NB4 (cell line): ENCODE measurements at regions not wholly inside any gene's neighbourhood (a gene's known extent, or its start where the extent isn't known, plus 50 kb on each side); places are given as distances from the start of the nearest gene placed in this dataset.

Source experiments
- DNase-seq: peaks from one replicate; pipeline ENCODE4 v3.0.0; 2010; ENCODE audit warnings: low read depth
- H3K4me3 ChIP-seq: one replicate; pipeline ENCODE4 v1.5.1; 2011; ENCODE audit warnings: mild to moderate bottlenecking, low read depth, low read length, moderate library complexity
- MYC ChIP-seq: IDR thresholded peaks from 2 replicates; pipeline ENCODE4 v1.6.1; 2011; ENCODE audit warnings: low read depth, low read length
- POLR2A ChIP-seq: IDR thresholded peaks from 2 replicates; pipeline ENCODE4 v1.6.1; 2011; ENCODE audit warnings: mild to moderate bottlenecking; ENCODE audit not compliant: insufficient read length; ENCODE audit errors: extremely low read depth
- TF ChIP-seq, protein P1 (sequence below): IDR thresholded peaks from one replicate; pipeline ENCODE4 v1.5.1; 2012; ENCODE audit warnings: low read depth, low read length
- TF ChIP-seq, protein P2 (sequence below): IDR thresholded peaks from 2 replicates; pipeline ENCODE4 v1.6.1; 2011; ENCODE audit warnings: low read depth, low read length

DNA sequence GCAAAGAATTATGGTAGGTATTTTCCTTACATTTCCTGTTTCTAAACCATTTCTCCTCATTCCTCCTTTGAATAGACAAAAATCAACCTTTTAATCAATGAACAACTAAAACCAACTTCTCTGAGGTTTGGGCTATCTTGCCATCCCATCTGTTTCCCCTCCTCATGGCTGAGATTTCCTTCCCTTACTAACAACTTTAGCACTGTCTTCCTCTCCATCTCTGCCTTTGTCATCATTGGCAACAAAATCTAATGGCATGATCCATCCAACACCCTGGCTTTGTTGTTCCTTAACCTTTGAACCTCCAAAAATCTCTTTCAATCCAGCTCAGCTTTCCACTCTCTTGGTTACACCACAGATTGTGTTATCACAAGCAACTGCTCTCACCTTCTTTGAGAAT lies 95.3 kb upstream of the FAM136A start:
- no peak for DNase-seq
- TF ChIP-seq MYC (no peak), POLR2A (no peak)
- TF ChIP-seq, protein P1, sequence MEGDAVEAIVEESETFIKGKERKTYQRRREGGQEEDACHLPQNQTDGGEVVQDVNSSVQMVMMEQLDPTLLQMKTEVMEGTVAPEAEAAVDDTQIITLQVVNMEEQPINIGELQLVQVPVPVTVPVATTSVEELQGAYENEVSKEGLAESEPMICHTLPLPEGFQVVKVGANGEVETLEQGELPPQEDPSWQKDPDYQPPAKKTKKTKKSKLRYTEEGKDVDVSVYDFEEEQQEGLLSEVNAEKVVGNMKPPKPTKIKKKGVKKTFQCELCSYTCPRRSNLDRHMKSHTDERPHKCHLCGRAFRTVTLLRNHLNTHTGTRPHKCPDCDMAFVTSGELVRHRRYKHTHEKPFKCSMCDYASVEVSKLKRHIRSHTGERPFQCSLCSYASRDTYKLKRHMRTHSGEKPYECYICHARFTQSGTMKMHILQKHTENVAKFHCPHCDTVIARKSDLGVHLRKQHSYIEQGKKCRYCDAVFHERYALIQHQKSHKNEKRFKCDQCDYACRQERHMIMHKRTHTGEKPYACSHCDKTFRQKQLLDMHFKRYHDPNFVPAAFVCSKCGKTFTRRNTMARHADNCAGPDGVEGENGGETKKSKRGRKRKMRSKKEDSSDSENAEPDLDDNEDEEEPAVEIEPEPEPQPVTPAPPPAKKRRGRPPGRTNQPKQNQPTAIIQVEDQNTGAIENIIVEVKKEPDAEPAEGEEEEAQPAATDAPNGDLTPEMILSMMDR: no peak
- TF ChIP-seq, protein P2, sequence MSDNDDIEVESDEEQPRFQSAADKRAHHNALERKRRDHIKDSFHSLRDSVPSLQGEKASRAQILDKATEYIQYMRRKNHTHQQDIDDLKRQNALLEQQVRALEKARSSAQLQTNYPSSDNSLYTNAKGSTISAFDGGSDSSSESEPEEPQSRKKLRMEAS: no peak
- no peak overlapping the region for H3K4me3 ChIP-seq

DNA sequence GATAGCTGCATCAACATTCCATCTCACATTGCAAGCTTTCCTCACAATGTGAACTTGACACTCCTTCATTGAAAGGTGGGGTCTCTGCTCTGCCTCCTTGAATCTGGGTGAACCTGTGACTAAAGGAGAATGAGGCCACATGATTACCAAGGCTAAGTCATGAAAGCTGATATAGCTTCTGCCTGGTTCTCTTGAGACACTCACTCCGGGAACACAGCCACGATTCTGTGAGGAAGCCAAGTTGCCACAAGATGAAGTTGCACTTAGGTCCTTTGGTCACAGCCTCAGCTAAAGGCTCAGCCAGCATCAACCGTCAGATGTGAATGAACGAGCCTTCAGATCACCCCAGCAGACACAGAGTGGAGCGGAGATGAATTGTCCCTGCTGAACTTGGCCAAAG lies 94.7 kb upstream of the FAM136A start:
- no peak overlapping the region for H3K4me3 ChIP-seq
- no peak for DNase-seq
- TF ChIP-seq, protein P2: no peak
- no peak for TF ChIP-seq MYC
- no peak for TF ChIP-seq POLR2A
- TF ChIP-seq, protein P1: no peak

DNA sequence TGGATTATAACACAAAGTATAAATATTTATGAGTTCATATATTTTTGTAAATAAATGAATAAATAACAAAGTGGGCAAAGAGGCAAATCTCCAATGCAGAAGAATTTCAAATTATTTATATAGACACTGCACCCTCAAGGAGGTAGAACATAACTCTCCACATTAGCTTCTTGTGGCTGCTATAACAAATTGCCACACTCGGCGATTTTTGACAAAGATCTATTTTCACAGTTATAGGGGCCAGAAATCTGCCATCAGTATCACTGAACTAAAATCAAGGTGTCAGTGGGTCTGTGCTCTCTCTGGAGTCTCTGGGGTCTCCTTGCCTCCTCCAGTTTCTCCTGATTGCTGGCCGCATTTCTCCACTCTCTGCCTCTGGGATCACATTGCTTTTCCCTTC lies 92.0 kb upstream of the FAM136A start:
- H3K4me3 ChIP-seq: no peak overlapping the region
- DNase-seq: no peak
- TF ChIP-seq POLR2A (no peak), MYC (no peak)
- TF ChIP-seq, protein P2: no peak
- TF ChIP-seq, protein P1: no peak

DNA sequence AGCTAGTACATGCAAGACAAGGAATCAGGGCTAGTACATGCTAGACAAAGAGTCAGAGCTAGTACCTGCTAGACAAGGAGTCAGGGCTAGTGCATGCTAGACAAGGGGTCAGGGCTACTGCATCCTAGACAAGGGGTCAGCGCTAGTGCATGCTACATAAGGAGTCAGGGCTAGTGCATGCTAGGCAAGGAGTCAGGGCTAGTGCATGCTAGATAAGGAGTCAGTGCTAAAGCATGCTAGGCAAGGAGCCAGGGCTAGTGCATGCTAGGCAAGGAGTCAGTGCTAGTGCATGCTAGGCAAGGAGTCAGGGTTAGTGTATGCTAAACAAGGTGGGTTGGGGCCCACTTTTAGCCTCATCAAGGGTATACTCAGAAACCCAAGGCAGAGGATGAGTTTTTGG lies 90.1 kb upstream of the FAM136A start:
- no peak for DNase-seq
- TF ChIP-seq, protein P1: no peak
- TF ChIP-seq, protein P2: no peak
- TF ChIP-seq POLR2A: no peak
- TF ChIP-seq MYC: no peak
- no peak overlapping the region for H3K4me3 ChIP-seq

DNA sequence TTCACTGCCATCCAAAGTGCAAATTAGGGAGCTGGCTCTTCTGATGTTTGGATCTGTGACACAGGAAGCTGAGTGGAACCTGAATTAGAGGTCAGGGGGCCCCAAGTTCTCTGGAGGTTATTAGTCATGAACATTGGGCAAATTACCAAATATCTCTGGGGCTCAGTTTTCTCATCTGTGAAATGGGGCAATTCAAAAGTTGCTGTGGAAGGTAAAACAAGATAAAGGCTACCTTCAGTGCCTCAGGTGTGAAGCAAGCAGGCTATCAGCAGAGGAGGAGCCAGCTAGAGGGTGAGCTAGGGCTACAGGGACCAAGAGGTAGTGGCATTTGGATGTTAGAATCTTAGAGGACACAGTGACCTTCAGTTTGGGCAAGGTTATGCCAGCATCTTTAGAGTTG lies 89.4 kb upstream of the FAM136A start:
- DNase-seq: no peak
- H3K4me3 ChIP-seq: no peak overlapping the region
- TF ChIP-seq, protein P1: no peak
- no peak for TF ChIP-seq POLR2A
- TF ChIP-seq, protein P2: no peak
- no peak for TF ChIP-seq MYC

DNA sequence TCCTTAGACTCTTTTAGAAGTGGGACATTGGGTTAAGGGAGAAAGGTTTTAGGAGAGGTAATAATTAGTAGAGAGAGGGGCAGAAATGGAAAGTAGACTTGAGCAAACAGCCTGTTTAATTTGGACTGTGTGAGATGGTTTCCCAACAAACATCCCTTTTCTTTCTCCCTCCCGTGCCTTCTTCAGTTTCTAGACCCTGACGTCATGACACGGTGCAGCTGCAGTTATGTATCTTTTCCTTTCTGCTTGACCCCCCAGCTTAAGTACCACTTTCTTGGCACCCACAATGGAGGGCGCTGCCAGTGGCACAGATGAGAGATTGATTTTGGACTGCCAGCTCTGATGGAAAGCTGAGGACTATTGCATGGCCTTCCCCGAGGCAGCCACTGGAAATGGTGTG lies 86.9 kb upstream of the FAM136A start:
- H3K4me3 ChIP-seq: no peak overlapping the region
- no peak for TF ChIP-seq POLR2A
- TF ChIP-seq, protein P2: no peak
- DNase-seq: no peak
